ENCODE measurements at regions not wholly inside any gene's neighbourhood (a gene's known extent, or its start where the extent isn't known, plus 50 kb on each side); places are given as distances from the start of the nearest gene placed in this dataset.

GRCh38 chr17:73820686-73821448 lies 176.6 kb upstream of the SDK2 start:
- TF ChIP-seq, protein P1, sequence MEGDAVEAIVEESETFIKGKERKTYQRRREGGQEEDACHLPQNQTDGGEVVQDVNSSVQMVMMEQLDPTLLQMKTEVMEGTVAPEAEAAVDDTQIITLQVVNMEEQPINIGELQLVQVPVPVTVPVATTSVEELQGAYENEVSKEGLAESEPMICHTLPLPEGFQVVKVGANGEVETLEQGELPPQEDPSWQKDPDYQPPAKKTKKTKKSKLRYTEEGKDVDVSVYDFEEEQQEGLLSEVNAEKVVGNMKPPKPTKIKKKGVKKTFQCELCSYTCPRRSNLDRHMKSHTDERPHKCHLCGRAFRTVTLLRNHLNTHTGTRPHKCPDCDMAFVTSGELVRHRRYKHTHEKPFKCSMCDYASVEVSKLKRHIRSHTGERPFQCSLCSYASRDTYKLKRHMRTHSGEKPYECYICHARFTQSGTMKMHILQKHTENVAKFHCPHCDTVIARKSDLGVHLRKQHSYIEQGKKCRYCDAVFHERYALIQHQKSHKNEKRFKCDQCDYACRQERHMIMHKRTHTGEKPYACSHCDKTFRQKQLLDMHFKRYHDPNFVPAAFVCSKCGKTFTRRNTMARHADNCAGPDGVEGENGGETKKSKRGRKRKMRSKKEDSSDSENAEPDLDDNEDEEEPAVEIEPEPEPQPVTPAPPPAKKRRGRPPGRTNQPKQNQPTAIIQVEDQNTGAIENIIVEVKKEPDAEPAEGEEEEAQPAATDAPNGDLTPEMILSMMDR (IDR thresholded peaks at IDR 0.05): no peak
- no peak for TF ChIP-seq POLR2A (IDR thresholded peaks at IDR 0.05)

All from uterus (tissue), 2 donors.